Effector CD8-positive, alpha-beta T cell (primary cell): ENCODE measurements at regions not wholly inside any gene's neighbourhood (a gene's known extent, or its start where the extent isn't known, plus 50 kb on each side); places are given as distances from the start of the nearest gene placed in this dataset.
"Not testable (repeated sequence)": the region's sequence is repeated elsewhere in the genome, so short reads cannot be mapped to it uniquely, and the experiment has no call there.

Source experiments
- DNase-seq: peaks from one replicate; lab custom pipeline; 2025; lab: John Stamatoyannopoulos, UW

- no peak for DNase-seq
Observed at GRCh38 chr16:65769055-65769465, 597.4 kb upstream of the CDH5 start.

GRCh38 chr16:65767125-65767524 lies 599.4 kb upstream of the CDH5 start:
- DNase-seq, result no peak

DNA sequence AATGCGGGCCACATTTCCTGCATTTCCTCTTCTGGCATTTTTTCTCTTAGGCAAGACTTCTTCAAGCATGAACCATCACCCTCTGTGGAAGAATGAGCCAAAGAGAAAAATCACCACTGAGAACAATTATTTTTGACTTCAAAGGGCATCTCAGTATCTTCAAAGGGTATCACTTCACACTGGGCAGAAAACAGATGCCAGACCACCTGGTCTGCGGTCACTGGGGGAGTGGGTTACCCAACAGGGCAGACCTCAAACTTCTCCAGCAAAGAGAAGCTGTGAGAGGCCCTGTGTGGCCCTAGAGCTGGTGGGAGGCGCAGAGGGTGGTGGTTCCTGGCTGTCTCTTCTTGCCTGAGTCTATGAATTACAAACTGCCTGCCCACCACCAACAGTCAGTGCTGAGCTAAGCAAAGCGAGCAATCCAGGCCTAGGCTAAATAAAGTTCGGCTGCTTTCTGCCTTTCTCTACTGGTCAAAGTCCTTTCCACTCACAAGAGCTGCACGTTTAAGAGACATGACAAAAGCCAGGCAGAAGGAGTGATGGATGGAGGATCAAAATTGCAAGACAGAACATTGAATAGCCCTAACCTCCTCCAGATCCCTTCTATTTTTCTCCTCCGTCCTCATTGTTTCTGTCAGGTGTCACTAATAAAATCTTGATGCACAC lies 602.7 kb upstream of the CDH5 start:
- no peak for DNase-seq

DNA sequence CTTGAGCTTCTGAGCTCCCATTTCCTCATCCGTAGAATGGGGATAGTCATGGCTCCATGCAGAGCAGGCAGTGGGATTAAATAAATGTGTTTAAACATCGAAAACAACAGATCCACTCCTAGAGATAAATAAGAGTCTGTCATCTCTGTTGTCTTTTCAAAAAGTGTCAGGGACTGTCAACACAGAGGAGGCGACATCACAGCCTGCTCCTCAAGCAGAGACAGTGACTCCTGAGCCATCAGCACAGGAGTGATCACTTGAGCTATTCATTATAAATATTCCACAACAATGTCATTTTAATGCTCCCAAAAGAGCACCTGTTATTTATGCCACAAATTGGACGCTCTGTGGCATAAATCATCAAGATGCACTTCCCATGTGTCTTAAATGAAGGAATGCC lies 605.6 kb upstream of the CDH5 start:
- no peak for DNase-seq

GRCh38 chr16:65758620-65759019 lies 607.9 kb upstream of the CDH5 start:
- DNase-seq, result no peak

DNA sequence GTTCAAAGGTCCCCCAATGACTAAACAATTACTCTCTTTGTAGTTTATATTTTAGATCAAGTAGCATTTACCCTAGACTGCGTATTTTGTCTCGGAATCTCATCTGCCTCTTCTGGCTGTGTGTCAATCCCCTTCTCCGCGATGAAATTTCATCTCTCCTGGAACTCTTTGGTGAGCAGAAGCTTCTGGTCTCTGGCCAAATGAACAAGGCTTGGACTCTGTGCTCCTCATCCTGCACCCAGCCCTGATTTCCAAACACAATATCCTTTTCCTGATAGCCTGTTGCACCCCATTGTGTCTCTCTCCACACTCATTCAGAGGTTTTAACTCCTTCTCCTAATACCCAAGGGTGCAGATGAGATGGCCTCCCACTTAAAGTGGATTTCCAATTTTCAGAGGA lies 609.4 kb upstream of the CDH5 start:
- DNase-seq, result no peak

DNA sequence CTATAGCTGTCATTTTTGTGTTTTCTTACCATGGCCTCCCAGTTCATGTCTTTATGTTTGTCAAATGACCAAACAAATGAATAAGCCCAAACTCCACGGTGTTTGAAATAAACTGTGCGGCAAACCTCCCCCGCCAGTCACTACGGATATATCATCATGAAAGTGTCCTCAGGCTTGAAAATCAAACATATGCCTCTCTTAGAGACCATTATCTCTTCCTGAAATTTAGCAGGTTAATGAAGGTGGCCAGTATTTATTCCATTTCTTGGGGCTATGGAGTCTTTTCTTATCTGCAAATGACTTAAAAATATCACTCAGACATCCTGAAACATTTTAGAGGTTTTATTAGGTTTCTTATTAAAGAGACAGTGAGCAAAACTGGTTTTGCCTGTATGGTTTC lies 610.3 kb upstream of the CDH5 start:
- DNase-seq, result no peak

- DNase-seq, result no peak
Observed at GRCh38 chr16:65754820-65755691, 611.4 kb upstream of the CDH5 start.

- DNase-seq, result no peak
Observed at GRCh38 chr16:65752522-65752844, 614.0 kb upstream of the CDH5 start.

- no peak for DNase-seq
Observed at GRCh38 chr16:65751622-65752521, 614.6 kb upstream of the CDH5 start.

DNA sequence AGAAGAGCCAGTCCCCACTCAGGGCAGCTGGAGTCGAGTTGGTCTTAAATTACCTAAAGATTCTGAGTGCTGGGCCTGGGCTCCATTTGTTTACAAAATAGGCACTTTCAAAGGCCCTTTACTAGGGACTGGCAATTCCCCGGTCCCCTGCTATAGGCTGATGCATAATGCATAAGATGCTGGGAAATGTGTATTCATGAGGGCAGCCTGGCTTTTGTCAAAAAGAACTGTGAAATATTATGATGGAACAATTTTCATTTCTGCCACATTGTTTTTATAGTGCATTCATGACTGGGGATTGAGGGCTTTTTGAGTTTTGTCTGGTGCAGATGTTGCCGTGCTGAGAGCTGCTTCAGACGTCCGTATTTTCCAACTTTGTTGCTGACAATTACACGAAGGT lies 617.0 kb upstream of the CDH5 start:
- no peak for DNase-seq

GRCh38 chr16:65746941-65747340 lies 619.5 kb upstream of the CDH5 start:
- no peak for DNase-seq

DNA sequence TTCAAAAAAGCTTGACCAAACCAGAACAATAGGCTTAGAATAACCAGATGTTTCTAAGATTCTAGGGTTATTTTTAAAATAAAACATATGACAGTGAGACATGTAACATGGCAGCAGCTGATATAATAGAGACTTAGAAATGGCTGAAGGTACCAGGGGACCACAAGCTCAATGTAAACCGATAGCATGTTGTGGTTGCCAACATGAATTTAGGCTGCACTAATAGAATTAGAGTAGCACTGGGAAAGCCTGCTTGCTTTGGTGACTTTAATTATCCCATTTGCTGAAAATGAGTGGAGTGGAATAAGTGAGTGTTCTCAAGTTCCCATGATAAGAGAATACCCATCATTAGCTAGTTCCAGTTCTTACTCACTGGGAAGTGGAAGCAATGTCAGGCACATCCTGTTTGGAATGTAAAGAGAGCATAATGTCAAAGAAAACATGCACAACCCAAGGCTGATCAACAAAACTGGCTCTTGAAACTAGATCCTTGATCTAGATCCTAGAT lies 621.2 kb upstream of the CDH5 start:
- DNase-seq, result no peak

DNA sequence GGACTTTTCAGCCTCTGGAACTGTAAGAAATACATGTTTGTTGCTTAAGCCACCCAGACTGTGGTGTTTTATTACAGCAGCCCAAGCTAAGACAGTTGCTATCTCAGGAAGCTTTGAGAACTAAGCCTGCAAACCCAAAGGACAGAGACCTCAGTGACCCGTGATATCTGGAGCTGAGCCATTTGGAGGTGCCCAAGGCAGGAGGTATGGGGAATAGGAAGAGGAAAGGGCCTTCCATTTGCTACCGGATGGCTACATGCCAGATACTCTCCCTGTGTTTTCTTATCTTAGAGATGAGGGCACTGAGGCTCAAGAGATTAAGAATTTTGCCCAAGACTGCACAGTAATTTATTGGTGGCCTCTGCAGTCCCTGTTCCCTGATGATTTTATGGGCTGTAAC lies 622.1 kb upstream of the CDH5 start:
- no peak for DNase-seq

DNA sequence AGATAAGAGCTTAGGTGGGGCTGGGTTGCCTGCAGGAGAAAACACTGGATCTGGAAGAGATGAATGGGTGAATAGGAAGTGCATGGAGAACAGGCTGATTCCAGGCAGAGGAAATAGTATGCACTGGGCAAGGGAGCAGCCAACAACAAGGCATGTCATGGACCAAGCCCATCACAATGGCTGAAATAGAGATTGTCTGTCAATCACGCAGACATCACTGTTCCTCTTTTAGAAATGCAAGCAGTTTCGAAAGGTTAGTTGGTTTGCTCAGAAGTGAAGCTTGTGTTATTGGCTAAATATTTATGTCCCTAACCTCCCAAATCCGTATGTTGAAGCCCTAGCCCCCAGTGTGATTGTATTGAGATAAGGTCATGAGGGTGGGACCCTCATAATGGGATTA lies 621.7 kb upstream of the CDH11 start:
- no peak for DNase-seq

DNA sequence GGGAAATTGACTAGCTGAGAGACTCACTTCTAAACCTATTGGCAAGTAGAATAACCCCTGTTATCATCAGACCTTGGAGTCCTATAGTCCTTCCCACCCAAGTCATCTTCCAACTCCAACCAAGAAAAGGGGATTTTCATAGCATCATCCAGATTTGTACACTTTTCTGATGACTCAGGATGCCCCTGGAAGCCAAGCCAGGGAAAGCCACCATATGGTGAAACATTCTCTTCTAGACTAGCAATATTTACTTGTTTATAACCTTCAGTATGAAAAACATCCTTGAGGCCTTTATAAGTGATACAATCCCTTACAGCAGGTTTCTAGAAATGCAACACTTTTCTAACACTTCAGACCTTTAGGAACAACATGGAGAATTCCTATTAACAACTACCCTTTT lies 618.8 kb upstream of the CDH11 start:
- no peak for DNase-seq

- DNase-seq, result no peak
Observed at GRCh38 chr16:65739518-65739917, 617.7 kb upstream of the CDH11 start.

GRCh38 chr16:65737831-65738230 lies 616.0 kb upstream of the CDH11 start:
- DNase-seq, result no peak

GRCh38 chr16:65735615-65736014 lies 613.8 kb upstream of the CDH11 start:
- DNase-seq, result not testable (repeated sequence)

DNA sequence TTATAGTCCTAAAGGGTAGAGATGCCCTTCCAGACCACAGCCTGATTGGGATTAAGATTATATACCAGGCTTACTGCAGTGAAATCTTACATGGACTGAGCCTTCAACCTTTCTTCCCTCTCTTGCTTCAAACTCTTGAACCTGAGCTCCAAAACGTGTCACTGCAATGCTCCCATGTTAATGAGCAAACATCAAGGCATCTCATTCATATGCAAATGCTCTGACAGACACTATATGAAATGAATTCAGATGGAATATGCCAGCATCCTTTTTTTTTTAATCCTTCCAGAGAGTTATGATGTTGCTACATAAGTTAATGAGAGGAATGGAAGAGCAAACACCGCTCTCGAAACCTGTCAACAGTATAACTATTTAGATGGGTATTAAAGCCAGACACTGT lies 611.9 kb upstream of the CDH11 start:
- no peak for DNase-seq

DNA sequence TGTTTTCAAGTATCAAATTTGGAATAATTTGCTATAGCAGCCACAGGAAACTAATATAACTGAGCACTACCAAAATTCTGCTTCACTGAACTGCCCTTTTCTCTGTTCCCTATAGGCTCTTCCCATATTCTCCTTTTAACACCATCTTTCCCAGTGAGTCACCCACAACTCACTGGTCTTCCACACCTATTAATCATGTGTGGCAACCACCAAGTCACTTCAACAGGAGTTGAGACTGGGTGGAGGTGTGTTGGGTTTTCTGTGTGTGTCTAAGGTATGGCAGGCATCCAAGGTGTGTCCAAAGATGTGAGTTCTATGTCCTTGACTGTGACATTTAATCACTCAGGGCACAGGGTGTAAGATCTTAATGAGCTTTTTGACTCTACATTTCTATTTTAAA lies 610.0 kb upstream of the CDH11 start:
- no peak for DNase-seq

DNA sequence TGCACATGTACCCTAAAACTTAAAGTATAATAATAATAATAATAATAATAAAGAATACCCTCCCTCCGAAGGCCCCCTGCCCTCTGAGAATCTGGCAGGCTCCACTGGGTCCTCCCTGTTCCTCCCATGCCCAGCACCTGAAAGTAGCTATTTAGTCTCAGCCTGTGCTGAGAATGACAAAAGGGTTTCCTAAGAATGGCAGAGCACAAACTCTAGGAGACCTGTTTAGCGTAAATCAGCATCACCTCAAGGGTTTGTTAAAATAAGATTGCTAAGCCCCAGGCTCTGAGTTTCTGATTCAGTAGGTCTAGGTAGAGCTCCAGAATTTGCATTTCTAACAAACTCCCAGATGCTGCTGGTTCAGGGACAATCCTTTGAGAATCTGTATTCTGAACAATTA lies 606.8 kb upstream of the CDH11 start:
- no peak for DNase-seq
